NCI-H1105 treated with DMSO at 0.1 percent for 48 hours (cell line): ENCODE measurements at regions not wholly inside any gene's neighbourhood (a gene's known extent, or its start where the extent isn't known, plus 50 kb on each side); places are given as distances from the start of the nearest gene placed in this dataset.

Experiments
- DNase-seq: peaks from one replicate; lab custom pipeline; 2025; lab: John Stamatoyannopoulos, UW

DNA sequence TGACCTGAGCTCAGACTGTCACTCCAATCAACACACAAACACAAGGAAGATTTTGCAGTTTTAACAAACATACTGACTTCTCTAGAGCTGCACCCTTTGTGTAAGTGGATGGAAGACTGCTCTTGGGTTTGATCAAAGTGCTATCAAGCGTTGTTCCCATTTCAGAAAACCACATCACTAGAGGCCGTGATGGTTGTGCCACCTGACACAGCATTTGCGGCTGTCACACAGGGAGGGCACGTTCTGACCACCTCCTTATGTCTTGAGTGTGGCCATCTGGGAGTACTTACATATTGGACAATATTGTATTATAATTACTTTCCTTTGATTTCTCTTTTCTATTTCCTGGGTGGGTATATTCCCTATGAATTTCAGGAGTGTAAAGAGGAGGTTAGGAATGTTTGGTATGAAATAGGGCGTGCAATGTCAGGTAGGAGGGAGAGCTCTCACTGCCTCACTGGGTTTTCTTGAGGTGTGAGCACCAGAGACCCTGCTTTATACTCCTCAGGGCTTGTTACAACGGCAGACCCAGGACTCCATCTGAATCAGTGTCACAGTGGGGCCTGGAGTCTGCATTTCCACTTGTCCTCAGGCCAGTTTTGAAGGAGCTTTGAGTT is 74.3 kb downstream of the SYNE3 start:
- no peak for DNase-seq

DNA sequence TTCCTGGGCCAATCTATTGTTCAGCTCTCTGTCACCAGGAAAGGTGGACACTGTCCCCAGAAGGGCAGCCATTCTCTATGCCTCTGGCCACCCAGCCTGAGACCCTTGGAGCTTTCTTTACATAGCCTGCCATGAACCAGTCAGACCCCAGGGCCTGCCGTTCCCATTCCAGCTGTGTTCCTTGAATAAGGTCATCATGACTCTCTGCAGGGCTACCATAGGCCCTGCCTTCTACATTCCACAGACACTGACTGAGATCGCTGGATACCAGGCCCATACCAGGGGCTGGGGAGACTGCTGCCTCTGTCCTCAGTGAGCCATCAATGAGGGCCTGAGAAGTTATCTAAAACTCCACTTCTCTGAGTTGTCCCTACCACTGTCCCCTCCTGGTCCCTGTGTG is 75.5 kb downstream of the SYNE3 start:
- DNase-seq: no peak

DNA sequence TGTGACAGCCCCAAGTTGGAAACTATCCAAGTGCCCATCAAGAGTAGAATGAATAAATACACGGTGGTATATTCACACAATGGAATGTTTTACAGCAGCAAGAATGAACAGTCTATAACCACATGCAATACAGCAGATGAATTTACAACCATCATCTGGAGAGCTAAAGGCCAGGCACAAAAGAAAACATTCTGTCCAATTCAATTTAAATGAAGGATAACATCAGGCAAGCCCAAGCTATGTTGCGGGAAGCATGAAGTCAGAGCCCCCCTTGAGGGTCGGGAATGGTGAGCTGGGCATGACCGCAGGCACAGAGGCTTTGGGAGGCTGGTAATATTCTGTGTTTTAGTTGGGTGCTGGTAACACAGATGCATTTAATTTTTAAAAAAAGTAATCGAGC is 76.0 kb downstream of the SYNE3 start:
- no peak for DNase-seq

DNA sequence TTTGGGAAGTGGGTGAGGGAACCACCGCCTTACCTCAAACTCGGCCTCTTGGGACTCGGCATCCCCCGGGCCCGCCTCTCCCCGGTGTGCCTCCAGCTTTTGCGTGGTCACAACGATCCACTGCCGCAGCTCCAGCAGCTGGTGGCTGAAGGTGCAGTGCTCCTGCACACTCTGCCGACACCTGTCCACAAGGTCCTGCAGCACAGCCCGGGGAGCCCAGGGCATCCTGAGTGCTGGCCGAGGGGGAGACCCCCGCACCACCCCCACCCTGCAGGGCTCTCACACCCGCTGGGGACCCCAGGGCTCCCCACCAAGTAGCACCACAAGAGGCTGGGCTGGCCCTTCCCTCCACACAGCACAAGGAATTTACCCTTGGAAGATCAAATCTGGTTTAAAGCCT is 76.6 kb downstream of the SYNE3 start:
- no peak for DNase-seq

DNA sequence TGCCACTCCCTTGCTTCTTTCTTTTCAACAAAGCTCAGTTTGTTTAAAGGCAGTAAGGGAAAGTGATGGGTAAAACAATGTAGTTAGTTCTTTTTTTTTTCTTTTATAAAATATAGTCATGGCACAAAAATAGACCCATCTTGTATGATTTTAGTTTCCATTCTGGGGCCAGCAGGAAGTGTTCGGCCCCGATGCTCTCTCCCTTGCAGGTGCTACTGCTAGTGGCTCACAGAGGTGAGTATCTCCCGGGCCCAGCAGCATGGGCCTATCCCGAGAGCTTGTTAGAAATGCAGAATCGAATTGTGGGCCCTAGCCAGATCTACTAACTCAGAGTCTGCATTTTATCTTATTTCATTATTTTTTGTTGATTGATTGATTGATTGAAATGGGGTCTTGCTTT is 78.7 kb downstream of the SYNE3 start:
- no peak for DNase-seq

DNA sequence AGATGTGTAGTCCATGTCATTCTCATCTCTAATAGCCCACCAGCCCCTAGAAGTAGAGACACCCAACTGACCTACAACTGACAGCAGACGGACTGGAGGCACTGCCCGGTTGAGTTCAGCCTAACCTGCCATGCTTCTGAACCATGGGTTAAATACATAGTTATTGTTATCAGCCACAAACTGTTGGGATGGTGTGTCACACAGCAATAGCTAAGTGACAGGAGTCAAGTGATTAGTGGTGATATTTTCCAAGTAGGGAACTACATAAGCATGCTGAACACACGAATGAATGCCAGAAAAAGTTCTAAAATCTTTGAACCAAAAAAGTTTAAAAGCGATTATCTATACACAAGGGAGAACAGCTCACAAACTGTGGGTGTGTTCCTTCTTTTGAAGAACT is 80.1 kb downstream of the SYNE3 start:
- no peak for DNase-seq

DNA sequence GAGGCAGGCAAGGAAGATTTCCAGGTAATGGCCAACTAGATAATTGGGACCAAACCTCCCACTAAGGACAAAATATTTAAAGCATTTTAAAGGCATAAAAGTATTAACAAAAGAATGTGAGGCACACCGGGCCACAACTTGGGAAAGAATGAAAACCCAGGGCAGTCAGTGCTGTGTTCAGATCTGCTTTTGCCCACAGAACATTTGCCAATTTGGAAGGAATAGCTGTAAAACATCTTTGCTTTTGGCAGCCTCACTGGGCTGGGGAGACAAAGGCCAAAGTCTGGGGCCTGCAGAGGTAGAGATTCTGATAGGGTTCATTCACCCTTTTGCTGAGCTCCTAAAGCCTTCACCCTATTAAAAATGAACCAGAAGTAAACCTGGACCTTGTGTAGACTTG is 82.3 kb downstream of the SYNE3 start:
- DNase-seq: no peak

DNA sequence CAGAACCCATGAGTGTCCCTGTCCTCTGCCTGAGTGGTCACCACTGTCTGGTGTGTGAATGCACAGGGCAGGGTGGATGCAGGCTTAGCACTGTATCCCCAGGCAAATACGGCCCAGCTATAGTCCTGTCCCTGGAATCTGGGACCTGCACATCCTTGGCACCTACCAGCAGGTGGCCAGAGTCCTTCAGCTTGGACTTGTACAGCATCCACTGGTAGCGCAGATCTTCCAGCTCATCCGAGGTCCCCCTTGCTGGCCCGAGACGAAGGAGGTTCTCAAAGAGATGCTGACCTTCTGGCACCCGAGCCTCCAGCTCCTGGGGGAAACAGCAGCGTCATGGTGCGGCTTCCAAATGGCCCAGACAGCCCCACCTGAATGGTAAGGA is 83.4 kb downstream of the SYNE3 start:
- no peak for DNase-seq

DNA sequence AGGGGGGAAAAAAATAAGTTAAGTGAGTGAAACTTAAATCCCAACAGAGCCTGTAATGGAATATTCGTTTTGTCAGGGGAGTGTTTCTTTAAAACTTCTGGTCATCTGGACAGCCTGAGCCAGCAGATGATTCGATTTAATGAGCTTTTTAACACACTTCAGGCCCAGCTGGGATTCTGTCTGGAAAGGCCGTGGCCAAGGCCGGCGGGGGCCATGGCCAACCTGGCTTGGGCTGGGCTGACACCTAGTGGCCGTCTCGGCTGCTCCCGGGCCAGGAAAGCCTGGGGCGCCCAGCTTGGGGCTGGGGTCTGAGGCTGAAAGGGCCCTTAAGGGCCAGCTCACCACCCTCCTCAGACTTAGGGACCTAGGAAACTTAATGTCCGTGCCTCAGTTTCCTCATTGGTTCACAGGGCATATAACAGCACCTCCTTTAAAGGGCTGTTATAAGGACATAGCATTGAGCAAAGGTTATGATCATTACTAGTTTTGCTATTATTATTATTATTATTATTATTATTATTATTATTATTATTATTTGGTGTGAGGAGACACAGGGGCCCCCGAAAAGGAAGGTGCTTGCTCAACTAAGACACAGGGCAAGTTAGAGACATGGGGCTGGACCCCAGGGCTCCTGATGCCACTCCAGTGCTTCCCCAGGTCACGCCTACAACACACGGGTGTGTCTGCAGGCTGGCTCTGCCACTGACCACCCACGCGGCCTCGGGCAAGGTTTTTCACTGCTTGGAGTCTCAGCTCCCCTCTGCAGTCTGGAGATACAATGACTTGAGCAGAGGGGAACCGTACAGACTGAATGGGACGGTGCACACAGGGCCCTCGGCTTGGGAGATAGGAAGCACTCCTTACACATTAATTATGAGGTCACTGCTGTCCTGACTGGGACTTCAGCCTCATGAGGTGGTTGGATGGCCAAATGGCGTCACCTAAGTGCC is 84.0 kb downstream of the SYNE3 start:
- DNase-seq: peak; percentile 31

DNA sequence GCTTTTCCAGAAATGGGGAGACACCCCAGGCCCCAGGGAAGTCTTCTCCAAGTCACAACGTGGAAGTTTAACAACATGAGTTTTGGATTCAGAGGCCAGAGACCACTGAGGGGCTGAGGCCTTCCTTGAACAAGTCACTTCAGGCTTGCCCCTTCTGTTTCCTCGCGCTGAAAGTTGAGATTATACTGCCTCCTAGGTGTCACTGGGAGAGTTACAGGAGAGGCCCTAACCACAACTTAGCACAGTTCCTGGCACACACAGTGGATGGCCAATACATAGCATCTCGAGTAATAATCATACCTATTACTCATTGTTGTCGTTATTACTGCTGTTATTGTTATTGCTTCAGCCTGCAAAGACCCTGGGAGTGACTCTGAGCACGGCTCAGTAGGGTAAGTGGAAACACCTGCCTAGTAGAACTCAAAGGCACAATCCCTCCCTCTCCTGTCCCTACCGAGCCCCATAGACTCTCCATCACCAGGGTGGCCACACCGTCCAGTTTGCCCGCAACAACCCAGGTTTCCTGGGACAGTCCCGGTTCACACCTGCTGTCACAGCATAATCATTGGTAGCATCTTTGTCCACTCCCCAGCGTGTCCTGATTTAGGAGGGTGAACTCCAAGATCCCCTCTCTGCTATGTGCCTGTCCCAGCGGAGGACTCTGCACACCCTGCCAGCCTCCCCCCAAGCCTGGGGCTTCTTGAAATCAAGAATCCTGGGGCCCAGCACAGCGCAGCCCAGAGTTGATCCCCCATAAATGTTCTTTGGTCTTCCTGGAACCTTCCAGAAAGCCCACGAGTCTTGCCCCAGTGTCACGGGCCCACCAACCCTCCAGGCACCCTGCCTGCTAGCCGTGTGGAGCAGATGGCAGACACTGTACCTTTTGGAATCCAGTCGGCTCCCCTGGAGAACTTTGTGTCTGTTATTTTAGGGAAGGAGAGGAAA is 85.0 kb downstream of the SYNE3 start:
- DNase-seq: peak; percentile 28

DNA sequence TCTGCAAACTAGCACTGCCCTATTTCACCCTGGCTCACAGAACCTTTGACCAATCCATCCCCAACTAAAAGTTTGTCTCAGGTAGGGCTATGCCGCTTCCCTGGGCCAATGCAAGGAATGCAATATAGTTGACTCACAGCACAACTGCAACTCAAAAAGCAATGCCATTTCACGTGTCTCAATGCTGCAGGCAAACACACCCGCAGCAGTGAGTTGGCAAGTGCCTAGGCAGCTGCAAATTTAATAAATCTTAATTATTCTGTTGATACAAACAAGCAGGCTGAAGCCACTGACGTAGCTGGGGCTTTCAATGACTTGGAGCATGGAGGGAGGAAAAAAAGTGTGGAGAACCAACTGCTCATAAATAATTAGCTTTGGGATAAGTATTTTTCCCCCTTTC is 87.9 kb downstream of the SYNE3 start:
- no peak for DNase-seq

DNA sequence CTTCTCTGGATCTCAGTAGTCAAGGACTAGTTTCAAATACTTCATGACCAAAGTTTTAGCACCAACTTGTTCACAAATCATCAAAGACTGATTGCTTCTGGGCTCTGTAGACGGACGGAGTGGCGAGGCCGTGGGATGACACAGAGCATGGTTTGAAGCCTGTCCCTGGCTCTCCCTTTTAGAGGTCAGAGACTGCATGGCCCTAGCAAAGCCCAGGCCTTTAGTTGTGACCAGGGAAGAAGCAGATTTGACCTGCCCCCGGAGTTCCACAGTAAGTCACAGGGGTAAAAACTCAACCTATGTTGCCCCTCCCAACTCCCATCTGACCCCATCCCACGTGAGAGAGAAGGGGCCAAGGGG is 90.4 kb downstream of the SYNE3 start:
- DNase-seq: no peak

DNA sequence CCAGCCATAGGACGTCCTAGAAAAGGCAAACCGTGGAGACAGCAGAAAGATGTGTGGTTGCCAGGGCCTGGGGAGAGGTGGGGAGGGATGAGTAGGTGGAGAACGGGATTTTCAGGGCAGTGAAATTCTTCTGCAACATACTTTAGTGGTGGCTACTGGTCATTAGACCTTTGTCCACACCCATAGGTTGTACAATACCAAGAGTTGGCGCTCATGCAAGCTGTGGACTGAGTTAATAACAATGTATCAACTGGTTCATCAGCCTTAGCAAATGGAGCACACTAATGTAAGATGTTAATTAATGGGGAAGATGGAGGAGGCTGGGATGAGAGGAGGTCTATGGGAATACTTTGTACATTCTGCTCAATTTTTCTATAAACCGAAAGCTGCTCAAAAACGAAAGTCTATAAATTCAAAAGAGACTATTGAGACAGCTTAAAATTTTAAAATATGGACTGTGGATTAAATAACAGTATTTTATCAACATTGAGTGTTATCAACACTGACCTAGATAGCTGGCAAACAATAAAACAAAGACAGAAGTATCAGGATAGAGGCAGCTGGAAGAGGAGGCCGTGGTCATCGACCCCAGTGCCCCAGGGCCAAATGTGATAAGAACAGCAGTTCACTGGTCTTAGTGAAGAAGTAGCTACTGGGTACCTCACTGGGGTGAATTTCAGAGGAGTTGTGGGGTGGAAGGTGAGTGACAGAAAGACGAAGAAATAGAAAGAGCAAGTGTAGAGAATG is 90.9 kb downstream of the SYNE3 start:
- DNase-seq: no peak

DNA sequence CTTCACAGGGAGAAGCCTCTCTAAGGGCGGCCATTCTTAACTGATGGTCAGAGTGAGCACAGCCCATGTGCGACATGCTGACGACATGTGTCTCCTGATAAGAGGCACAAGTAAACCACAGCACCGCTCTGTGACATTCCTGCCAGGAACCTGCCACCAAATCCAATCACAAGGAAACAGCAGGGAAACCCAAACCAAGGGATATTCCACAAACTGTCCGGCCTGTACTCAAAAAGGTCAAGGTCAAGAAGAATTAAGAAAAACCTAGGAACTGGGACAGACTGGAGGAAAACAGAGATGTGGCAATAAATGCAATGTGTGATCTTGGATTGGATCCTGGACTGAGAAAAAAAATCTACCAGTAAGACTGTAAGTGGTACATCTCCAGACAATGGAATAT is 91.9 kb downstream of the SYNE3 start:
- DNase-seq: no peak

DNA sequence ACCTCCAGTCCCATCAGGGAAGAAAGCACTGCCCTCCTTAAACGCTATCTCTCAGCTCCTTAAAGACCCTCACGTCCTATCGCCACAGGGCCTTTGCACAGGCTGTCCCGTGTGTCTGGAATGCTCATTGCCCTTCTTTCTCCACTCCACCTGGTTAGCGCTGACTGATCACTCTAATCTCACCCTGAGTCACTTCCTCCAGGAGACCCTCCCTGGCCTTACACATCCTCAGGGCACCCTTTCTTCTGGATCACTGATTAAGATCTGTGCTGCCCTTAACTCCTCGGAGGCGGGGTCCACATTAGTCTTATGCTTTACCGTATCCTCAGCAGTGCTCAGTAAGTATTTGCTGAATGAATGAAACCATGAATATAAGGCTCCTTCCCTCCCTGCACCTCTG is 94.7 kb downstream of the SYNE3 start:
- no peak for DNase-seq

DNA sequence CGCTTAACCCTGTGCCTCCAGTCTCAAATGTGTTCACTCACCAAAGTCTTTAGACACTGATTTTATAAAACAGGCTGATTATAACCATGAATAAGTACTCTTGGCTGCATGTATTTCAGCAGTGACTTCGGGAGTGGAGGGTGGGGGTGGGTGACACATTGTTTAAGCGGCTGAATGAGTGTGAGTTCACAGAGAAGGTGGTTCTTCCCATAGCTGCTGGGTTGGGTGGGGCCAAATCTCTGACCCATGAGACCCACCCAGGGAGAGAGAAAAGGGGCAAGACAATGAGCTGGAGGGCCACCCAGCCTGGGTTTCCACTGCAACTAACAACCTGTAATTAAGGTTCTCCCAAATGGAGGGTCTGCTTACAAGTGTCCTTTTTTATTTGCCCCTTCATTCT is 96.4 kb downstream of the SYNE3 start:
- DNase-seq: no peak

DNA sequence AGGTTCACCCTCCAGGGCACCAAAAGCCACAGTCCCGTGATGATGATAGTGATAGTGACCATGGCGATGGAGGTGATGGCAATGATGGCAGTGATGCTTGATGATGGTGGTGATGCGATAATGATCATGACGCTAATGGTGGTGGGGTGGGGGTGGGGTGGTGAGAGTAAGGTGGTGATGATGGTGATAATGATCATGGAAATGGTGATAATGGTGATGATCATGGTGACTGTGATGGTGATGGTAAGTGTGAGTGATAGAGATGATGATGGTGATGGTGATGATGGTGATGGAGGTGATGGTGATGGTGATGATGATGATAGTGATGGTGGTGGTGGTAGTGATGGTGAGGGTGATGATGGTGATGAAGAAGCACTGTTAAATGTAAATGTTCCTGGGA is 96.9 kb downstream of the SYNE3 start:
- DNase-seq: no peak

DNA sequence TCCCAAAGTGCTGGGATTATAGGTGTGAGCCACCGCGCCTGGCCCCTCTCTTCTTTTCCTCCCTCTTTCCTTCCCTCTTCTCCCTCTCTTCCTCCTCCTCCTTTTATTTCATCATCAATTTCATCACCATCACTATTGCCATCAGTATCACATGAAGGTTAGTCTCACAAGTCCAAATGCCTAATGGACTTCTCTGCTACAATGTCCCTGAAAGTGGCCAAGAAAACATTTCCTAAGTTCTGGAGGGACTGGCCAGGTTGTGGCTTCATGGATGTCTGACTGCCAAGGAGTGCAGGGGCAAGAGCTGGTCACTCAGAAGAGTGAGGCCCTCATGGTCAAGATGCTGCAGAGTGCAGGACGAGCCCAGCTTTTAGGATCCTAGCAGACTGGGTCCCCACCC is 97.6 kb downstream of the SYNE3 start:
- no peak for DNase-seq

DNA sequence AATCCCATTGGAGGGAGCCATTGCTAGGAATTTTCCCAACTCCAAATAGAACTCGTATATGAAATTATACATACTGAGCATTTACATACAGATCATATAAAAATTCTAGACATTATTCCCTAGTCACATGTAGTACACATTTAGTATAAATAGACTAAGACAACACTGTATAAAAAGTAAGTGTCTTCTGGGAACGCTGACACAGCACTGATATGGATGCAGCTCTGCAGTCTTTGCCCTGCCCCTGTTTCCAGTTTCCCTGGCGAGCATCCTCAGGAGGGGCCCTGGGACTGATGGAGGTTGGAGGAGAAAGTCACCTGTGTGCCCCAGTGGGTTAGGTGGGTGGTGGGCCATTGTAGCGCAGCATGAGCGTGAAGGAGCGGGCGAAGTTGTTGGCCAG is 97.8 kb upstream of the CLMN start:
- no peak for DNase-seq

DNA sequence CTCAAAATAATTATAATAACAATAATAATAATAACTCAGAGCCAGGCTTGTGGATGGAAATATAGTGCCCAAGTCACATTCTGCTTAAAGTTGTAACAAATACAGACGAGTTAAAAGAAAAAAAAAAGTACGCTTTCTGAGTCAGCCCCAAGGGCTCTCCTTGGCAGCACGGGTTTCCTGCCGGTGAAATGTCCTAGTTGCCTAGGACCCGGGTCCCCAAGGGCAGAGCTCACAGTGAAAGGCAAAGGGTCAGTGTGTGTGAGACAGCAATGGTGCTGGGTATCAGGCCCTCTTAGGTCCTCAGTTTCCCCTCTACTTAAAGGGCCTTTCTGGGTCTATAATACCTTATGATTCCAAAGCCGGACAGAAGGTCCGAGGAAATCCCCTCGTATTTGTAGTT is 96.3 kb upstream of the CLMN start:
- no peak for DNase-seq

DNA sequence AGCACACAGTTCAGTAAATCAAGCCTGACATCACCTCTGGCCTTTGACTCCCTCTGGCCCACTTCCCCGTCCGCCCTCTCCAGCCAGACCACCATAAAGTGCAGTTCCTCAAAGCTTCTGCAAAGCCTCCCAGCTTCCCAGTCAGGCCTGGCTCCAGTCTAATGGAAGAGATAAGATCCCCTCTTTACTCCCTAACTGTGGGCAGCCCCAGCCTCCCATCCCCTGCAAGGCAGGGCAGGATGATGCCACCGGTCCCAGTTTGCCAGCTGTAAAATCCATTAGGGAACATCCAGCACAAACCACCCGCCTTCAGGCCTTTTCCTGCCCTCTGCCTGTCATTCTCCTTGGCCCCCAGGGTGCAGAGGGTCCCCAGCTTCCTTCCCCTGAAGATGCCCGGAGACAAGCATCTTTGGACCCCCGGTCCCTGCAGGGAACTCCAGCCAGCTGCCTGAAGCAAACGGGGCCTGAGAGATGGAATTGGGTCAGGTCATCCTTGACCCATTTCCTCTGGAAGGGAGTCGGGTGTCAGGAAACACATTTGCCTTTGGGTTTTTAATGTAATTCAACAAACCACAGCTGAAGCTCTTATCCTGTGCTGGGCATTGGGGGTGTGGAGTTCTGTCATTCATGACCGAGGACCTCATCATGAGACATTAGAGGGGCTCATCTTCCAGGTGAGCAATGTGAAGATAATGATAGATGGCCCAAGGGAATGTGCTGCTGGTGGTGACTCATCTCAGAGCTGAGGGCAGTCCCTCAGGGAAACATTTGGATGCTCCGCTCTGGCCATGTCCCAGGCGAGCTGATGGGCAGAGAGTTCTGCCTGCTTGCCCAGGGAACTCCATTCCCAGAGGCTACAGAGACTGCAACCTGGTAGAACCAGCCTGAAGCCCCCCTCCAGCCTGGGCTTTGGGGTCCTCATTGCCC is 93.8 kb upstream of the CLMN start:
- DNase-seq: no peak
